BE2C (cell line): ENCODE measurements at regions not wholly inside any gene's neighbourhood (a gene's known extent, or its start where the extent isn't known, plus 50 kb on each side); places are given as distances from the start of the nearest gene placed in this dataset.

ENCODE experiments used
- DNase-seq: peaks from one replicate; pipeline ENCODE4 v3.0.0-alpha.2; 2020
- H3K27me3 ChIP-seq: fragments of 250-450 bp; sonication (Bioruptor Pico); 2 replicates; pipeline ENCODE4 v1.5.1; 2020; ENCODE audit warnings: mild to moderate bottlenecking
- H3K36me3 ChIP-seq: fragments of 250-450 bp; sonication (Bioruptor Pico); 2 replicates; pipeline ENCODE4 v1.5.1; 2020; ENCODE audit warnings: mild to moderate bottlenecking
- H3K4me1 ChIP-seq: fragments of 250-450 bp; sonication (Bioruptor Pico); 2 replicates; pipeline ENCODE4 v1.5.1; 2020
- H3K4me3 ChIP-seq: 2 replicates; pipeline ENCODE4 v1.5.1; 2011; ENCODE audit warnings: low read depth, low read length
- H3K9me3 ChIP-seq: fragments of 250-450 bp; sonication (Bioruptor Pico); 2 replicates; pipeline ENCODE4 v1.5.1; 2020
- CTCF ChIP-seq: IDR thresholded peaks from 2 replicates; pipeline ENCODE4 v1.5.1; 2012; ENCODE audit warnings: mild to moderate bottlenecking, low read depth, low read length

GRCh38 chr12:127079636-127080035 is 1187.3 kb upstream of the TMEM132C start:
- H3K36me3 ChIP-seq: no peaks in the 10 kb centered on the region
- no peak overlapping the region for H3K4me3 ChIP-seq
- DNase-seq: no peak
- H3K27me3 ChIP-seq: no peaks in the 10 kb centered on the region
- no peaks in the 10 kb centered on the region for H3K4me1 ChIP-seq
- H3K9me3 ChIP-seq: no peaks in the 10 kb centered on the region; the same call in 1 of the 2 replicates
- no peak for TF ChIP-seq CTCF

GRCh38 chr12:127081058-127081457 is 1185.9 kb upstream of the TMEM132C start:
- Histone ChIP-seq H3K4me1 (no peaks in the 10 kb centered on the region), H3K27me3 (no peaks in the 10 kb centered on the region), H3K9me3 (no peaks in the 10 kb centered on the region; the same call in 1 of the 2 replicates), H3K4me3 (no peak overlapping the region), H3K36me3 (no peaks in the 10 kb centered on the region)
- DNase-seq: no peak
- no peak for TF ChIP-seq CTCF

- H3K9me3 ChIP-seq: no peaks in the 10 kb centered on the region; the same call in 1 of the 2 replicates
- TF ChIP-seq CTCF: no peak
- peak overlapping the region; percentile 56 for H3K4me3 ChIP-seq
- no peak for DNase-seq
- H3K27me3 ChIP-seq: no peaks in the 10 kb centered on the region
- H3K36me3 ChIP-seq: no peaks in the 10 kb centered on the region
- H3K4me1 ChIP-seq: no peaks in the 10 kb centered on the region
Measured at GRCh38 chr12:127083008-127083949, 1183.7 kb upstream of the TMEM132C start.

GRCh38 chr12:127101076-127101475 is 1165.9 kb upstream of the TMEM132C start:
- no peaks in the 10 kb centered on the region for H3K4me1 ChIP-seq
- no peak overlapping the region for H3K4me3 ChIP-seq
- H3K36me3 ChIP-seq: no peaks in the 10 kb centered on the region
- no peak for TF ChIP-seq CTCF
- H3K27me3 ChIP-seq: no peaks in the 10 kb centered on the region
- DNase-seq: no peak
- no peaks in the 10 kb centered on the region for H3K9me3 ChIP-seq

GRCh38 chr12:127106041-127106440 is 1160.9 kb upstream of the TMEM132C start:
- Histone ChIP-seq H3K4me3 (no peak overlapping the region), H3K9me3 (0 out of 2 replicates have a peak, but pooled peaks cover 3% of the 10 kb centered on the region), H3K36me3 (no peaks in the 10 kb centered on the region), H3K27me3 (no peaks in the 10 kb centered on the region), H3K4me1 (no peaks in the 10 kb centered on the region)
- no peak for TF ChIP-seq CTCF
- DNase-seq: no peak

GRCh38 chr12:127106697-127107096 is 1160.3 kb upstream of the TMEM132C start:
- no peak for TF ChIP-seq CTCF
- Histone ChIP-seq H3K4me3 (no peak overlapping the region), H3K27me3 (no peaks in the 10 kb centered on the region), H3K36me3 (no peaks in the 10 kb centered on the region), H3K4me1 (no peaks in the 10 kb centered on the region), H3K9me3 (0 out of 2 replicates have a peak, but pooled peaks cover 3% of the 10 kb centered on the region)
- no peak for DNase-seq
